ENCODE measurements at regions not wholly inside any gene's neighbourhood (a gene's known extent, or its start where the extent isn't known, plus 50 kb on each side); places are given as distances from the start of the nearest gene placed in this dataset.
A peak's percentile ranks its signal among the peaks of the same experiment; 100 is the strongest.

- Histone ChIP-seq H3K4me1 (no peaks in the 10 kb centered on the region), H3K27me3 (no peaks in the 10 kb centered on the region), H3K27ac (no peak overlapping the region), H3K9me3 (no peaks in the 10 kb centered on the region), H3K36me3 (ENCODE audit: low read depth, missing control alignments) (no peaks in the 10 kb centered on the region), H3K4me3 (no peak overlapping the region)
- DNase-seq: no peak
- intact Hi-C loops (cut with DNase I; ENCODE audit: low total_unique reads): no loop called here
- 47 to 60% methylated on average over 7 of the region's 7 CpGs for WGBS, 2 donors
- TF ChIP-seq CTCF (IDR thresholded peaks at IDR 0.05) (no peak), POLR2A (IDR thresholded peaks at IDR 0.05) (no peak)
Observed at GRCh38 chr5:17379100-17379951, 118.7 kb upstream of the TAF11L2 start.

GRCh38 chr5:17381932-17382331, 116.1 kb upstream of the TAF11L2 start:
- Histone ChIP-seq H3K9me3 (no peaks in the 10 kb centered on the region), H3K36me3 (ENCODE audit: low read depth, missing control alignments) (no peaks in the 10 kb centered on the region), H3K27me3 (no peaks in the 10 kb centered on the region), H3K27ac (no peak overlapping the region), H3K4me3 (no peak overlapping the region), H3K4me1 (no peaks in the 10 kb centered on the region)
- peak; percentile 17 for DNase-seq
- intact Hi-C loops (cut with DNase I; ENCODE audit: low total_unique reads): no loop called here
- 84 to 96% methylated on average over 2 of the region's 2 CpGs for WGBS, 2 donors
- TF ChIP-seq POLR2A (IDR thresholded peaks at IDR 0.05): no peak
- no peak for TF ChIP-seq CTCF (IDR thresholded peaks at IDR 0.05)

- Histone ChIP-seq H3K4me1 (no peaks in the 10 kb centered on the region), H3K27ac (no peak overlapping the region), H3K27me3 (no peaks in the 10 kb centered on the region), H3K36me3 (ENCODE audit: low read depth, missing control alignments) (no peaks in the 10 kb centered on the region), H3K9me3 (no peaks in the 10 kb centered on the region), H3K4me3 (no peak overlapping the region)
- 62 to 64% methylated on average over 3 of the region's 3 CpGs for WGBS, 2 donors
- DNase-seq: no peak
- TF ChIP-seq CTCF (IDR thresholded peaks at IDR 0.05) (no peak), POLR2A (IDR thresholded peaks at IDR 0.05) (no peak)
- intact Hi-C loops (cut with DNase I; ENCODE audit: low total_unique reads): no loop called here
Observed at GRCh38 chr5:17383526-17383925, 114.5 kb upstream of the TAF11L2 start.

- Histone ChIP-seq H3K4me1 (no peaks in the 10 kb centered on the region), H3K27ac (no peak overlapping the region), H3K27me3 (no peaks in the 10 kb centered on the region), H3K36me3 (ENCODE audit: low read depth, missing control alignments) (no peaks in the 10 kb centered on the region), H3K9me3 (no peaks in the 10 kb centered on the region), H3K4me3 (no peak overlapping the region)
- no peak for TF ChIP-seq CTCF (IDR thresholded peaks at IDR 0.05)
- no peak for TF ChIP-seq POLR2A (IDR thresholded peaks at IDR 0.05)
- DNase-seq: no peak
- intact Hi-C loops (cut with DNase I; ENCODE audit: low total_unique reads): no loop called here
Observed at GRCh38 chr5:17384181-17384580, 113.8 kb upstream of the TAF11L2 start.

- Histone ChIP-seq H3K4me1 (no peaks in the 10 kb centered on the region), H3K9me3 (no peaks in the 10 kb centered on the region), H3K27me3 (no peaks in the 10 kb centered on the region), H3K4me3 (no peak overlapping the region), H3K36me3 (ENCODE audit: low read depth, missing control alignments) (no peaks in the 10 kb centered on the region), H3K27ac (no peak overlapping the region)
- intact Hi-C loops (cut with DNase I; ENCODE audit: low total_unique reads): no loop called here
- no peak for DNase-seq
- TF ChIP-seq POLR2A (IDR thresholded peaks at IDR 0.05) (no peak), CTCF (IDR thresholded peaks at IDR 0.05) (no peak)
- 92 to 100% methylated on average over 1 of the region's 1 CpG for WGBS, 2 donors
Observed at GRCh38 chr5:17388717-17389116, 109.3 kb upstream of the TAF11L2 start.

Data from testis (tissue), 2 donors.